Aorta (tissue), 5 donors: ENCODE measurements at regions not wholly inside any gene's neighbourhood (a gene's known extent, or its start where the extent isn't known, plus 50 kb on each side); places are given as distances from the start of the nearest gene placed in this dataset.

ENCODE experiments used
- ATAC-seq: fragments of 200-7000 bp; cut with Tn5 transposase; one replicate; pipeline ENCODE4 v1.9.1; 2022; ENCODE audit warnings: moderate library complexity; ENCODE audit not compliant: low FRiP score
- DNase-seq, 2 donors: peaks; one replicate each; pipeline ENCODE4 v3.0.0-alpha.2; 2020
- H3K27ac ChIP-seq, 2 donors: one replicate each; pipeline ENCODE4 v1.5.1; 2013; ENCODE audit warnings: low read length in 2 of 2, mild to moderate bottlenecking in 2 of 2, moderate library complexity in 2 of 2, control low read depth in 1 of 2, inconsistent platforms in 1 of 2, low read depth in 1 of 2
- H3K27me3 ChIP-seq, 2 donors: one replicate each; pipeline ENCODE4 v1.6.1; 2013; ENCODE audit warnings: control low read depth in 1 of 2, low read length in 1 of 2, mild to moderate bottlenecking in 1 of 2, moderate library complexity in 1 of 2; ENCODE audit not compliant: insufficient read depth in 2 of 2, control insufficient read depth in 1 of 2
- H3K36me3 ChIP-seq, 2 donors: one replicate each; pipeline ENCODE4 v1.6.1; 2013; ENCODE audit warnings: control low read depth in 1 of 2, low read length in 1 of 2, mild to moderate bottlenecking in 1 of 2; ENCODE audit not compliant: insufficient read depth in 2 of 2, control insufficient read depth in 1 of 2
- H3K4me1 ChIP-seq, 2 donors: one replicate each; pipeline ENCODE4 v1.6.1; 2013; ENCODE audit warnings: low read length in 2 of 2, control low read depth in 1 of 2, mild to moderate bottlenecking in 1 of 2, moderate library complexity in 1 of 2; ENCODE audit not compliant: insufficient read depth in 2 of 2, control insufficient read depth in 1 of 2
- H3K4me3 ChIP-seq, 2 donors: one replicate each; pipeline ENCODE4 v1.5.1; 2013; ENCODE audit warnings: low read length in 2 of 2, control low read depth in 1 of 2, mild to moderate bottlenecking in 1 of 2
- H3K9me3 ChIP-seq: one replicate; pipeline ENCODE4 v1.6.1; 2013; ENCODE audit warnings: mild to moderate bottlenecking, low read length; ENCODE audit not compliant: control insufficient read depth
- WGBS, 2 donors: extraction: QIAGEN DNeasy Blood & Tissue Kit; methylation state at CpG; one replicate each; pipeline ENCODE4 v1.1.7; 2013; 5-methylcytosine and 5-hydroxymethylcytosine counted together
- intact Hi-C, 2 donors: fragments of 100-400 bp; cut with DNase I; formaldehyde crosslinking; loops; one replicate each; pipeline versions ENCODE4 v1.14.2 to v1.15.0; 2022
- donor health status: healthy with polysubstance abuse.
- donor health status: Bipolar disorder and iron deficiency.
- donor health status: DM: no; HTN: no; CAD: no.
- donor health status: DM: no; HTN: no; CAD: no.
- donor health status: DM: yes; HTN: yes; CAD: no.

DNA sequence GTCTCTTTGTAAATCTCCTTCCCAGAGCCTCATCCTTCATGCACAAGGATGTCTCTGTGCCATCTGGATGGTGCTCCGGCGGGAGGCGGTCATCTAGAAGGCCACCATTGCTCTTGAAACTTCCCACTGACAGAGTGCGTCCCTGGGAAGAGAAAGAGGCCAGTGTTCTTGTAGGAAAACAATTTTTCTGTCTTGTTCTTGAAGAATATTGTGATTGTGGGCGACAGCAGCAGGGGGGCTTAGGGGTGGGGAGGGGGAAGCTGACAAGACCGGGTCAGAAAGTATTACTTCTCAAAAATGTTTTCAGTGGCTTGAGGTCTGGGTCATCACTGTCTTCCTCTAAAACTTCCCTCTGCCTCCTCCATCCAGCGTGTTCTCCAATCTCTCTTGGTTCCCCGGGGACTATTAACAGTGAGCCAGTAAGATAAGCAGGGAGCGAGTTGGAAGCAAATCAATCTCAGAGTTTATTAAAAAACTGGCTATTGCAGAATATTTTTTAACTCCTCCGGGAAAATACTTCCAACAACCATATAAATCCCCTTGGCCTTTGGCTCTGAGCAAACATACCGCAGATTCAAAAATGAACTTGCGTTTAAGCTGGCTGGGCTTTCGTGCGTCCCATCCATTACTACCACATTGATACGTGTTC is 597.8 kb upstream of the MGMT start:
- no peak for DNase-seq
- Histone ChIP-seq H3K9me3 (no peaks in the 10 kb centered on the region), H3K4me3 (no peak overlapping the region), H3K27me3 (no peaks in the 10 kb centered on the region), H3K27ac (no peak overlapping the region), H3K36me3 (no peaks in the 10 kb centered on the region), H3K4me1 (no peaks in the 10 kb centered on the region)
- 22 to 32% methylated on average over 15 of the region's 15 CpGs for WGBS, 2 donors
- intact Hi-C loops = no loop called here
- ATAC-seq = no peak

DNA sequence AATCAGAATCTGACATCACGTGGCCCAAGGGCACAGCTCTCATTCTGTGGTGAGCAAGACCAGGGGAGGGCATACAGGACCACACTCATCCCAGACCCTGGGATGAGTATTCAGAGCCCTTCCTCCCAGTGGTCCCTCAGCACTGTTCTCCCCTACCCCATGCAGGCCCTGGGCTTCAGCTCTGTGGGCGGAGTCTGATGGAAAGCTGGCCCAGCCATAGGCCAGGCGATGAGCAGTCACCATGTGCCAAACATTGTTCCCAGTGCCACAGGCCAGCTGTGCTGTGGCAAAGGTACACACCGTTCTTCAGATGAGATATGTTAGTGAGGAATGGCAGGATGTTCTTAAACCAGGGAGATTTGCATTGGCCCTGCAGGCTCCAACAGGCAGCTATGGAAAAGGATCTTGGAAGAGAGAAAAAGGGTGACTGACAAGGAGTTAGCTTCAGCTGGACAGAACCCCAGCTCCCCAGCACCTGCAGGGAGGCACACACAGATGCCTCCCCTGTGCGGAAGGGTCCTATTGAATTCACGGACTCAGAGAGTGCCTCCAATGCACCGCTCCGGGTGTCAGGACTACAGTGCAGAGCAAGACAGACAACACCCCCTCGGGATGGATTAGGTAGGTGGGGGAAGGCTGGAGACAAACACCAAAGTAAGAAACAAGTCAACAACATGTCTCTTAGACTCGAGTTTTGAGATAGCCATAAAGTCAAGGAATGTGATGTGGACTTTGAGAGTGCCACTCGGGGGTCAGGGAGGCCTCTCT is 596.0 kb upstream of the MGMT start:
- intact Hi-C loops = no loop called here
- Histone ChIP-seq H3K4me3 (no peak overlapping the region), H3K36me3 (no peaks in the 10 kb centered on the region), H3K4me1 (no peaks in the 10 kb centered on the region), H3K27ac (no peak overlapping the region), H3K9me3 (no peaks in the 10 kb centered on the region), H3K27me3 (no peaks in the 10 kb centered on the region)
- 94 to 95% methylated on average over 11 of the region's 11 CpGs for WGBS, 2 donors
- no peak for DNase-seq
- ATAC-seq = no peak

DNA sequence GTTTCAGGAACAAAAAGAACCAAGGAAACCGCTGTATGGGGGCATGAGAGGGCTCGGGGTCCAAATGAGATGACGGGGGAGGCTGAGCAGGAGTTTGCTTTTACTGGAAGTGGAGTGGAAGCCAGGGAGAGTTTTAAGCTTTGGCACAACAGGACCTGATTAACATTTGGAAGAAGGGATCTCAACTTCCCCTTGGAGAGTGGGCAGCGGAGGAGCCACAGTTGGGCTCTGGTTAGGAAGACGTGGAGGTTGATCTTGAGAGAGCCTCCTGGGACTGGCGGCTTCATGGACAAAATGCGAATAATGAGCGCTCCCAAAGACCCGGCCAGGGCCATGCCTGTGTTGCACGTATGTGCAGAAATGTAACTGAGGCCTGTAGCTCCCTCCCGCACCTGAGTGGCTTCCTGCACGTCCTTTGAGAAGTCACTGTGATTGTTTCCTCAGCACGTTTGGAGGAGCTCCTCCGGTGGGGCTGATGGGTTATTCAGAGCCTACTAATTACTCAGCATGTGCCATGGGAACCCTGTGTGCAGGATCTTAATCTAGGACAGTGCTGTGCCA is 595.3 kb upstream of the MGMT start:
- Histone ChIP-seq H3K4me1 (no peaks in the 10 kb centered on the region), H3K27me3 (no peaks in the 10 kb centered on the region), H3K4me3 (no peak overlapping the region), H3K36me3 (no peaks in the 10 kb centered on the region), H3K27ac (no peak overlapping the region), H3K9me3 (no peaks in the 10 kb centered on the region)
- no peak for ATAC-seq
- intact Hi-C loops = no loop called here
- 93 to 95% methylated on average over 14 of the region's 14 CpGs for whole genome bisulfite sequencing, 2 donors
- DNase-seq = no peak

DNA sequence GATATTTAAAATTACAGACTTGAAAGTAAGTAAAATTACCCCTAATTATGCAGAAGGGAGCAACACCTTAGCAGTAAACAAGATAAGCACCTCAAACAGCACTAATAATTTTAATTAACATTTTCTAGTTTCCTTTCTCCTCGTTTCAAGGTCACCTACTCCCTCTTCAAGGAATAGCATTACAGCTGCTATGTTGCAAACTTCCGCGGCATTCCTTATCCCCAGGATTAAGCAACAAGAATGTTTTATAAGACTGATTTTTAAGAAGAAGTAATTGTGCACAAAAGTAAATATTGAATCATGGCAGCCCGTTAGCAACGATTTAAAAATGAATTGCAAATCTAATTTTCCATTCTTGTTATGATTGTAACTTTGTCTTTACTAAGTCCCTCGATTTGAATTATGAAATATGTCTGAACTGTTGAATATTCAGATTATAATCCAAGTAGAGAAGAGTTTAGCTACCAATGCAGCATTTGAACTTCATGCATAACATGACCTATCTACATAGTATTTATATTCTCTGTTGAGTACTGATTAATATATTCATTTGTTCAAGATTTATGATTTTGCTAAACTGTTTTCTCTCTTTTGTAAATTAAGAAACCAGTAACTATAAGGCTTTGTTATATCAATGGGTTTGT is 593.5 kb upstream of the MGMT start:
- intact Hi-C loops = no loop called here
- no peaks in the 10 kb centered on the region for H3K36me3 ChIP-seq
- WGBS, 2 donors = 85 to 89% methylated on average over 6 of the region's 6 CpGs
- no peak for DNase-seq
- no peaks in the 10 kb centered on the region for H3K9me3 ChIP-seq
- ATAC-seq = no peak
- no peak overlapping the region for H3K4me3 ChIP-seq
- no peaks in the 10 kb centered on the region for H3K27me3 ChIP-seq
- no peak overlapping the region for H3K27ac ChIP-seq
- H3K4me1 ChIP-seq = no peaks in the 10 kb centered on the region

DNA sequence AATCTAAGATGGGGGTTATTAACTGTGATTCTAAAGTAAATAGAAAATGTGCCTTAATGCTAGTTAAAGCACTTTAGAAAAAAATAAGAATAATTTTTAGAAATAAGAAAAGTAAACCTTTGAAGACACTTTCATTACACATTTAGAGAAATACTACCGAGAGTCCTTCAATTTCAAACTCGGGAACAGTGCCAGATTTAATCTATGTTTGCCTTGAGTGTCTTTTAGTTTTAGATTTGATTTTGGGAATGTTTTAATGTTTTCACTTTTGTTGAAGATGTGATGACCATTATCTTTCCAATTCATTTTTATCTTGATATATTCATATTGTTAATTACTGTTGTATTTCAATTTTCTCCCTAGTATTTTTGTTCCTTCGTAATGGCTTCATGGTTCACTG is 592.7 kb upstream of the MGMT start:
- H3K27ac ChIP-seq = no peak overlapping the region
- H3K4me3 ChIP-seq = no peak overlapping the region
- DNase-seq = no peak
- no peaks in the 10 kb centered on the region for H3K4me1 ChIP-seq
- WGBS, 2 donors = 71 to 80% methylated on average over 3 of the region's 3 CpGs
- no peaks in the 10 kb centered on the region for H3K9me3 ChIP-seq
- ATAC-seq = no peak
- no peaks in the 10 kb centered on the region for H3K36me3 ChIP-seq
- no peaks in the 10 kb centered on the region for H3K27me3 ChIP-seq
- intact Hi-C loops = no loop called here

DNA sequence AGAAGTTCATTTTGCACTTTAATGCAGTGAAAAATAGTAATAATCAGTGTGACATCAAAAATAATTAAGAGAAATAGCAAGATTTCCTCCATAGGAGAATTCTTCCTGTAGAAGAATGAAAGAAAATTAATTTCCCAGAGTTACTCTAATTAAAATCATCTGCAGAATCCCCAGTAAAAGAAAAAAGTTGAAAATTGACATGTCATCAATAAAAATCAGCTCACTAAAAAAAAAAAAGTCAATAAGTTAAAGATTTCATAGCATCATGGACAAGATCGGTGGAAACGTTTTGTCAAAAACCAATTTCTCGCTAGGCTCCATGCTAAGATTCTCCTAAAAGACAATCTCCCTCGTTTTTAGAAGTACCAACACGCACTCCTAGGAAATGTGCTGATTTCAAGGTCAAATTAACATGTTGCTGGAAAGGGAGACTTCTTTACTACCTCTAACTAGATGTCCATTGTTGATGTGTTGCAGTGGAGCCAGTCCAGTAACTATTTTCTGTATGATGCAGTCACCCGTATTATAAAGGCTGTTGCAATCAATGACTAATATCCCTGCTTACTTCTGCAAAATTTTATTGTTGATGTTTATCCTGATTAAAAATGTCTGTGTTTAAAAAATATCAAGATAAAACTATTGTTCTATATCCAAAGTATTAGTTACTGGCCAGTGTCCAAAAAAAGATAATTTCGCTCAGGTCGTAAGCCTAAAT is 591.9 kb upstream of the MGMT start:
- Histone ChIP-seq H3K4me3 (no peak overlapping the region), H3K4me1 (no peaks in the 10 kb centered on the region), H3K36me3 (no peaks in the 10 kb centered on the region), H3K27me3 (no peaks in the 10 kb centered on the region), H3K27ac (no peak overlapping the region), H3K9me3 (no peaks in the 10 kb centered on the region)
- intact Hi-C loops = no loop called here
- no peak for ATAC-seq
- DNase-seq = no peak
- WGBS, 2 donors = 90% methylated on average over 8 of the region's 8 CpGs

DNA sequence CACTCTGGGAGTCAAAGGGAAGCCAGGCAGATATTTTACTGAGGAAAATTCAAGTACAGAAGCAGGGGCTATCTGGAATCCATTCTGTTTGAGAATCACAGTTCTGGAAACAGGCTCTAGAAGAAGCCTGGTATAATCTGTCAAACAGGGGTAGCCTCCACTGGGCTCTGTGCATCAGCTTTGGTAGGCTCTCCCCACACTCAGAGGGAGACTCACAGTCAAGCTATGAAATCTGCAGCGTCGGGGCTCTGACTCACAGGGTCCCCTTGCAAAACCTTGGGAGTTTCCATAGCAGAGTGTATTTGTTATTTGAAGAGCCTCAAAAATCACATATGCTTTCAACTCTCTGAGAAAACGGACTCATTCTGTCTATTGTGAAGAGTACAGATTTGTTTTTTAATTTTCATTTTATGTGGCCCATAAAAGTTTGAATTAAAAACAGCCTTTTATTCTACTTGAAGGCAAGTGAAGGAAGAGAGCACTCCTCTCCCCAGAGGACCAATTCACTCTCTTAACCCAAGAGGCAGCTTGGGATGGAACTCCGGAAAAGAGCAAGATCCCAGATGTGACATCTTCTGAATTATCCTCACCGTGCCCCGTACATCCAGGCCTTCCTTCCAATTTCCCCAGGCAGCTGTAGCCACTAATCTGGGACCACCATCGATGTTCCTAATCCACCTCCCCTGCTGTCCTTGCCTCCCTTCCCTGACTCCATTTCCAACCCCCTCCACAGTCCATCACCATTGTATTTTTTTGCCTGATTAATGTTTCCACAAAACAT is 590.9 kb upstream of the MGMT start:
- intact Hi-C loops = no loop called here
- 82 to 86% methylated on average over 7 of the region's 7 CpGs for WGBS, 2 donors
- no peaks in the 10 kb centered on the region for H3K27me3 ChIP-seq
- ATAC-seq (peak; percentile 73), DNase-seq (peak in 1 of 2 donors; percentile 57)
- no peaks in the 10 kb centered on the region for H3K4me1 ChIP-seq
- H3K9me3 ChIP-seq = peaks cover 3% of the 10 kb centered on the region
- no peaks in the 10 kb centered on the region for H3K36me3 ChIP-seq
- no peak overlapping the region for H3K27ac ChIP-seq
- no peak overlapping the region for H3K4me3 ChIP-seq

DNA sequence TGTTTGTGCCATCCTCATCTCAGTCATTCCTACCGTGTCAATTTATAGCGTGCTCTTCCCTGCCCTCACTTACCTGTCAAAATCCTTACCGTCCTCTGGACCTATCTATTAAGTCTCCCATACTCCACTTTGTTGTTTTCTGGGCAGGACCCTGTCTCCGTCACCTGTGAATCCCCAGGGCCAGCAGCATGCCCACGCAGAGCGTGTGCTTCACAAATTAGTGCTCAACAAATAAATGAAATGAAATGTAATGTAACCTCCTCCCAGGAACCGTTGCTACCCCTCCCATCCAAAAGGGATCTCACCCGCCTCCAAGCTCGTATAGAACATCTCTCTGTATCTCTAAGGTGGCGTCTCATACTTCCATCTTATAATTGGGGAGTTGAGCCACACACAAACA is 589.9 kb upstream of the MGMT start:
- H3K9me3 ChIP-seq = peaks cover 3% of the 10 kb centered on the region
- DNase-seq (no peak), ATAC-seq (no peak)
- no peaks in the 10 kb centered on the region for H3K4me1 ChIP-seq
- no peaks in the 10 kb centered on the region for H3K36me3 ChIP-seq
- H3K27me3 ChIP-seq = no peaks in the 10 kb centered on the region
- intact Hi-C loops = no loop called here
- H3K4me3 ChIP-seq = no peak overlapping the region
- no peak overlapping the region for H3K27ac ChIP-seq
- 85 to 93% methylated on average over 10 of the region's 10 CpGs for WGBS, 2 donors
